ENCODE measurements at regions not wholly inside any gene's neighbourhood (a gene's known extent, or its start where the extent isn't known, plus 50 kb on each side); places are given as distances from the start of the nearest gene placed in this dataset.

DNA sequence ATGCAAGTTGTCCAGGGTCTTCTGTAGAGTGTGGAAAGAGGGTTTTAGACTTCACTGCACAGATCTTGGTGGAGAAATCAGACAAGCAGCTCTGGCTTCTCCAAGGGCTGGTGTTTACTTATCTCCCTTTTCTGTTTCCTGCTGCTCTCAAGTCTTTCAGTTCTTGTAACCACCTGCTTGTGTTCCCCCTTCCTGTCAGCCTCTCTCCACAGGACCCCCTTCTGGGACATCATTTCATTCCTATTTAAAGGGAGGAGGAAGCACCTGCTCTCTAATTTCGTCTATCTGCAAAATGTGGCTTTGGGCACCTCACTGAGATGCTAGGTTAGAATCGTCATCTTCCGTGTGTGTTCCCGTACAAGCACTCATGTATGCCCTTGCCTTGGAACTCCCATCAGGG, 636.2 kb downstream of the MTRR start:
- TF ChIP-seq, protein P1, sequence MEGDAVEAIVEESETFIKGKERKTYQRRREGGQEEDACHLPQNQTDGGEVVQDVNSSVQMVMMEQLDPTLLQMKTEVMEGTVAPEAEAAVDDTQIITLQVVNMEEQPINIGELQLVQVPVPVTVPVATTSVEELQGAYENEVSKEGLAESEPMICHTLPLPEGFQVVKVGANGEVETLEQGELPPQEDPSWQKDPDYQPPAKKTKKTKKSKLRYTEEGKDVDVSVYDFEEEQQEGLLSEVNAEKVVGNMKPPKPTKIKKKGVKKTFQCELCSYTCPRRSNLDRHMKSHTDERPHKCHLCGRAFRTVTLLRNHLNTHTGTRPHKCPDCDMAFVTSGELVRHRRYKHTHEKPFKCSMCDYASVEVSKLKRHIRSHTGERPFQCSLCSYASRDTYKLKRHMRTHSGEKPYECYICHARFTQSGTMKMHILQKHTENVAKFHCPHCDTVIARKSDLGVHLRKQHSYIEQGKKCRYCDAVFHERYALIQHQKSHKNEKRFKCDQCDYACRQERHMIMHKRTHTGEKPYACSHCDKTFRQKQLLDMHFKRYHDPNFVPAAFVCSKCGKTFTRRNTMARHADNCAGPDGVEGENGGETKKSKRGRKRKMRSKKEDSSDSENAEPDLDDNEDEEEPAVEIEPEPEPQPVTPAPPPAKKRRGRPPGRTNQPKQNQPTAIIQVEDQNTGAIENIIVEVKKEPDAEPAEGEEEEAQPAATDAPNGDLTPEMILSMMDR (IDR thresholded peaks at IDR 0.05), result no peak
- TF ChIP-seq POLR2A (IDR thresholded peaks at IDR 0.05), result no peak

All from heart left ventricle (tissue), 13 donors.